PC-9 (cell line): ENCODE measurements at regions not wholly inside any gene's neighbourhood (a gene's known extent, or its start where the extent isn't known, plus 50 kb on each side); places are given as distances from the start of the nearest gene placed in this dataset.

Source experiments
- BruUV-seq: library from RNA; stranded (reverse); fragments of 400-500 nt; replicated peaks from 2 replicates; lab custom pipeline; 2021; lab: Mats Ljungman, UMichigan
- CTCF ChIA-PET: fragments of 300-600 bp; sonication (Branson Sonifier 250); formaldehyde crosslinking; loops from one replicate; lab custom pipeline; 2022; ENCODE audit warnings: antibody characterized with exemption; lab: Charles Lee
- POLR2A ChIA-PET: fragments of 300-600 bp; sonication (Branson Sonifier 250); formaldehyde crosslinking; loops from one replicate; lab custom pipeline; 2022; ENCODE audit warnings: antibody characterized with exemption; ENCODE audit not compliant: unreplicated experiment; lab: Charles Lee
- DNase-seq, 2 experiments: peaks; one replicate each; pipeline versions ENCODE4 v3.0.0 to v3.0.0-alpha.2; 2015 to 2022; ENCODE audit warnings: mixed read lengths in 1 of 2
- H2AFZ ChIP-seq: fragments of 200-600 bp; sonication (generic); 2 replicates; pipeline ENCODE4 v1.8.1; 2017; ENCODE audit warnings: antibody characterized with exemption
- H3F3A ChIP-seq: fragments of 200-600 bp; sonication (generic); 2 replicates; pipeline ENCODE4 v1.8.1; 2017; ENCODE audit warnings: antibody characterized with exemption, mild to moderate bottlenecking, low read depth; ENCODE audit not compliant: insufficient read depth
- H3K27ac ChIP-seq: fragments of 200-600 bp; sonication (generic); 2 replicates; pipeline ENCODE4 v1.6.1; 2016; ENCODE audit warnings: mixed run types
- H3K27me3 ChIP-seq: fragments of 200-600 bp; sonication (generic); 2 replicates; pipeline ENCODE4 v1.6.1; 2016; ENCODE audit warnings: low read depth, mixed run types; ENCODE audit not compliant: insufficient read depth
- H3K36me3 ChIP-seq: fragments of 200-600 bp; sonication (generic); 2 replicates; pipeline ENCODE4 v1.6.1; 2016; ENCODE audit warnings: low read depth, mixed run types
- H3K4me1 ChIP-seq: fragments of 200-600 bp; sonication (generic); replicated peaks from 2 replicates; pipeline ENCODE4 v1.6.1; 2016; ENCODE audit warnings: mixed run types; ENCODE audit not compliant: insufficient read depth
- H3K4me2 ChIP-seq: fragments of 200-600 bp; sonication (generic); 2 replicates; pipeline ENCODE4 v1.6.1; 2017; ENCODE audit warnings: mixed run types
- H3K4me3 ChIP-seq: fragments of 200-600 bp; sonication (generic); 2 replicates; pipeline ENCODE4 v1.6.1; 2016; ENCODE audit warnings: mixed run types
- H3K79me2 ChIP-seq: fragments of 200-600 bp; sonication (generic); 2 replicates; pipeline ENCODE4 v1.6.1; 2017; ENCODE audit warnings: low read depth, mixed run types
- H3K9me2 ChIP-seq: fragments of 200-600 bp; sonication (generic); 2 replicates; pipeline ENCODE4 v1.8.1; 2017; ENCODE audit warnings: mild to moderate bottlenecking; ENCODE audit not compliant: insufficient read depth
- H3K9me3 ChIP-seq: fragments of 200-600 bp; sonication (generic); 2 replicates; pipeline ENCODE4 v1.8.1; 2016; ENCODE audit warnings: low read depth; ENCODE audit not compliant: insufficient read depth
- H4K20me1 ChIP-seq: fragments of 200-600 bp; sonication (generic); 2 replicates; pipeline ENCODE4 v1.8.1; 2017; ENCODE audit not compliant: insufficient read depth
- EZH2 ChIP-seq: fragments of 200-600 bp; sonication (generic); IDR thresholded peaks from 2 replicates; pipeline ENCODE4 v1.8.0; 2017; ENCODE audit warnings: antibody characterized with exemption, low read depth
- intact Hi-C: fragments of 100-400 bp; cut with micrococcal nuclease; formaldehyde crosslinking; loops from one replicate; pipeline ENCODE4 v1.10.0; 2022; ENCODE audit not compliant: unreplicated experiment
- TF ChIP-seq, protein P1 (sequence below): fragments of 200-600 bp; sonication (generic); conservative IDR thresholded peaks from 2 replicates; pipeline ENCODE4 v1.6.1; 2017; ENCODE audit warnings: mixed run types, antibody characterized with exemption, mild to moderate bottlenecking, moderate library complexity

GRCh38 chr16:87056551-87056950 lies 260.6 kb downstream of the C16orf95 start:
- intact Hi-C loops, result no loop called here
- CTCF ChIA-PET, result no interaction called here

GRCh38 chr16:87057211-87057881 lies 259.8 kb downstream of the C16orf95 start:
- H3K79me2 ChIP-seq, result no peaks in the 10 kb centered on the region
- H3K27me3 ChIP-seq, result peaks cover 86% of the 10 kb centered on the region
- intact Hi-C loops, result no loop called here
- H3F3A ChIP-seq, result no peaks in the 10 kb centered on the region
- no peak overlapping the region for H3K27ac ChIP-seq
- CTCF ChIA-PET, result no interaction called here
- H3K4me2 ChIP-seq, result no peak overlapping the region
- TF ChIP-seq, protein P1, sequence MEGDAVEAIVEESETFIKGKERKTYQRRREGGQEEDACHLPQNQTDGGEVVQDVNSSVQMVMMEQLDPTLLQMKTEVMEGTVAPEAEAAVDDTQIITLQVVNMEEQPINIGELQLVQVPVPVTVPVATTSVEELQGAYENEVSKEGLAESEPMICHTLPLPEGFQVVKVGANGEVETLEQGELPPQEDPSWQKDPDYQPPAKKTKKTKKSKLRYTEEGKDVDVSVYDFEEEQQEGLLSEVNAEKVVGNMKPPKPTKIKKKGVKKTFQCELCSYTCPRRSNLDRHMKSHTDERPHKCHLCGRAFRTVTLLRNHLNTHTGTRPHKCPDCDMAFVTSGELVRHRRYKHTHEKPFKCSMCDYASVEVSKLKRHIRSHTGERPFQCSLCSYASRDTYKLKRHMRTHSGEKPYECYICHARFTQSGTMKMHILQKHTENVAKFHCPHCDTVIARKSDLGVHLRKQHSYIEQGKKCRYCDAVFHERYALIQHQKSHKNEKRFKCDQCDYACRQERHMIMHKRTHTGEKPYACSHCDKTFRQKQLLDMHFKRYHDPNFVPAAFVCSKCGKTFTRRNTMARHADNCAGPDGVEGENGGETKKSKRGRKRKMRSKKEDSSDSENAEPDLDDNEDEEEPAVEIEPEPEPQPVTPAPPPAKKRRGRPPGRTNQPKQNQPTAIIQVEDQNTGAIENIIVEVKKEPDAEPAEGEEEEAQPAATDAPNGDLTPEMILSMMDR, result no peak
- no peak for TF ChIP-seq EZH2
- no peak for DNase-seq
- no peaks in the 10 kb centered on the region for H4K20me1 ChIP-seq
- H3K4me1 ChIP-seq, result no peaks in the 10 kb centered on the region
- no peaks in the 10 kb centered on the region for H3K9me3 ChIP-seq
- H3K9me2 ChIP-seq, result no peaks in the 10 kb centered on the region
- H3K36me3 ChIP-seq, result no peaks in the 10 kb centered on the region
- H3K4me3 ChIP-seq, result no peak overlapping the region
- POLR2A ChIA-PET, result no interaction called here
- H2AFZ ChIP-seq, result no peak overlapping the region
- no TSS peak for BruUV-seq

More at GRCh38 chr16:87056551-87056950, 260.6 kb downstream of the C16orf95 start:
- H3K4me1 ChIP-seq, result no peaks in the 10 kb centered on the region
- no peak overlapping the region for H3K4me2 ChIP-seq
- H3K4me3 ChIP-seq, result no peak overlapping the region
- H3K27me3 ChIP-seq, result peaks cover 91% of the 10 kb centered on the region
- no peak for DNase-seq
- no peak overlapping the region for H2AFZ ChIP-seq
- POLR2A ChIA-PET, result no interaction called here
- no TSS peak for BruUV-seq
- H3K27ac ChIP-seq, result no peak overlapping the region
- no peaks in the 10 kb centered on the region for H3K9me2 ChIP-seq
- H3K79me2 ChIP-seq, result no peaks in the 10 kb centered on the region
- no peaks in the 10 kb centered on the region for H3F3A ChIP-seq
- TF ChIP-seq, protein P1, result no peak
- TF ChIP-seq EZH2, result no peak
- H4K20me1 ChIP-seq, result no peaks in the 10 kb centered on the region
- H3K9me3 ChIP-seq, result no peaks in the 10 kb centered on the region
- no peaks in the 10 kb centered on the region for H3K36me3 ChIP-seq

GRCh38 chr16:87057951-87058560 lies 259.1 kb downstream of the C16orf95 start:
- Histone ChIP-seq H3K4me2 (no peak overlapping the region), H3K27ac (no peak overlapping the region), H3K27me3 (peaks cover 84% of the 10 kb centered on the region), H3K36me3 (no peaks in the 10 kb centered on the region), H3K9me2 (no peaks in the 10 kb centered on the region), H3F3A (no peaks in the 10 kb centered on the region), H2AFZ (no peak overlapping the region), H3K4me1 (no peaks in the 10 kb centered on the region), H3K9me3 (no peaks in the 10 kb centered on the region), H3K4me3 (no peak overlapping the region), H3K79me2 (no peaks in the 10 kb centered on the region), H4K20me1 (no peaks in the 10 kb centered on the region)
- intact Hi-C loops, result no loop called here
- POLR2A ChIA-PET, result no interaction called here
- TF ChIP-seq EZH2, result no peak
- TF ChIP-seq, protein P1, result no peak
- BruUV-seq, result no TSS peak
- DNase-seq, result no peak
- CTCF ChIA-PET, result no interaction called here
